H9 (cell line): ENCODE measurements at regions not wholly inside any gene's neighbourhood (a gene's known extent, or its start where the extent isn't known, plus 50 kb on each side); places are given as distances from the start of the nearest gene placed in this dataset.

ENCODE experiments used
- DNase-seq: peaks from one replicate; pipeline ENCODE4 v3.0.0-alpha.2; 2017
- H2AFZ ChIP-seq: one replicate; pipeline ENCODE4 v1.6.1; 2013; ENCODE audit warnings: mild to moderate bottlenecking, low read length, control low read depth, moderate library complexity
- H2AK5ac ChIP-seq: 2 replicates; pipeline ENCODE4 v1.6.1; 2013; ENCODE audit warnings: low read length, control low read depth, mixed read lengths; ENCODE audit not compliant: insufficient read length
- H2BK120ac ChIP-seq: one replicate; pipeline ENCODE4 v1.6.1; 2013; ENCODE audit warnings: low read depth, mild to moderate bottlenecking, low read length, control low read depth, inconsistent platforms; ENCODE audit not compliant: poor library complexity, severe bottlenecking
- H2BK12ac ChIP-seq: 2 replicates; pipeline ENCODE4 v1.6.1; 2013; ENCODE audit warnings: low read length, control low read depth, mixed read lengths, low read depth; ENCODE audit not compliant: insufficient read length
- H2BK15ac ChIP-seq: 2 replicates; pipeline ENCODE4 v1.6.1; 2013; ENCODE audit warnings: low read depth, low read length, control low read depth
- H2BK20ac ChIP-seq: one replicate; pipeline ENCODE4 v1.6.1; 2013; ENCODE audit warnings: low read depth, mild to moderate bottlenecking, low read length, control low read depth, inconsistent platforms; ENCODE audit not compliant: poor library complexity, severe bottlenecking
- H2BK5ac ChIP-seq: 2 replicates; pipeline ENCODE4 v1.6.1; 2013; ENCODE audit warnings: low read length, control low read depth, mixed read lengths; ENCODE audit not compliant: insufficient read length
- H3K14ac ChIP-seq: 2 replicates; pipeline ENCODE4 v1.6.1; 2013; ENCODE audit warnings: low read length, control low read depth; ENCODE audit not compliant: insufficient read depth
- H3K18ac ChIP-seq: 2 replicates; pipeline ENCODE4 v1.6.1; 2013; ENCODE audit warnings: low read depth, mild to moderate bottlenecking, mixed read lengths, low read length, control low read depth; ENCODE audit not compliant: insufficient read length
- H3K23ac ChIP-seq: 2 replicates; pipeline ENCODE4 v1.6.1; 2013; ENCODE audit warnings: low read length, control low read depth, mixed read lengths, low read depth; ENCODE audit not compliant: insufficient read length
- H3K23me2 ChIP-seq: 2 replicates; pipeline ENCODE4 v1.6.1; 2013; ENCODE audit warnings: low read depth, mild to moderate bottlenecking, mixed read lengths, low read length, control low read depth; ENCODE audit not compliant: insufficient read length, poor library complexity, severe bottlenecking
- H3K27ac ChIP-seq: 2 replicates; pipeline ENCODE4 v1.5.1; 2013; ENCODE audit warnings: low read length, control low read depth, mixed read lengths, low read depth; ENCODE audit not compliant: insufficient read length
- H3K27me3 ChIP-seq: 2 replicates; pipeline ENCODE4 v1.6.1; 2013; ENCODE audit warnings: low read length, control low read depth, inconsistent platforms; ENCODE audit not compliant: insufficient read depth
- H3K4ac ChIP-seq: 2 replicates; pipeline ENCODE4 v1.6.1; 2013; ENCODE audit warnings: low read depth, mild to moderate bottlenecking, control low read depth, inconsistent platforms, low read length, moderate library complexity
- H3K4me1 ChIP-seq: 2 replicates; pipeline ENCODE4 v1.6.1; 2013; ENCODE audit warnings: low read length, control low read depth, inconsistent platforms; ENCODE audit not compliant: insufficient read depth
- H3K4me2 ChIP-seq: 2 replicates; pipeline ENCODE4 v1.6.1; 2013; ENCODE audit warnings: low read length, control low read depth, mixed read lengths; ENCODE audit not compliant: insufficient read length, insufficient read depth
- H3K56ac ChIP-seq: 2 replicates; pipeline ENCODE4 v1.6.1; 2013; ENCODE audit warnings: low read depth, mild to moderate bottlenecking, mixed read lengths, low read length, control low read depth; ENCODE audit not compliant: insufficient read length
- H3K79me1 ChIP-seq: 2 replicates; pipeline ENCODE4 v1.6.1; 2013; ENCODE audit warnings: low read depth, mild to moderate bottlenecking, moderate library complexity, low read length, control low read depth, inconsistent platforms; ENCODE audit not compliant: insufficient read depth, poor library complexity, severe bottlenecking
- H3K79me2 ChIP-seq: 2 replicates; pipeline ENCODE4 v1.6.1; 2013; ENCODE audit warnings: low read length, control low read depth, inconsistent platforms; ENCODE audit not compliant: insufficient read depth
- H3K9ac ChIP-seq: 2 replicates; pipeline ENCODE4 v1.6.1; 2013; ENCODE audit warnings: low read length, control low read depth, mixed read lengths; ENCODE audit not compliant: insufficient read length; ENCODE audit errors: extremely low read depth
- H3K9me3 ChIP-seq: one replicate; pipeline ENCODE4 v1.6.1; 2013; ENCODE audit warnings: low read depth, low read length, inconsistent platforms; ENCODE audit not compliant: control insufficient read depth
- H3T11ph ChIP-seq: one replicate; pipeline ENCODE4 v1.6.1; 2013; ENCODE audit warnings: mild to moderate bottlenecking, low read length, control low read depth, inconsistent platforms
- H4K20me1 ChIP-seq: one replicate; pipeline ENCODE4 v1.6.1; 2013; ENCODE audit not compliant: control insufficient read depth, insufficient read length, insufficient read depth
- H4K5ac ChIP-seq: 2 replicates; pipeline ENCODE4 v1.6.1; 2013; ENCODE audit warnings: low read depth, mild to moderate bottlenecking, mixed read lengths, low read length, control low read depth; ENCODE audit not compliant: insufficient read length
- H4K8ac ChIP-seq: replicated peaks from 2 replicates; pipeline ENCODE4 v1.6.1; 2013; ENCODE audit warnings: low read length, control low read depth, mixed read lengths, low read depth; ENCODE audit not compliant: insufficient read length
- H4K91ac ChIP-seq: 2 replicates; pipeline ENCODE4 v1.6.1; 2013; ENCODE audit warnings: low read depth, mild to moderate bottlenecking, moderate library complexity, mixed read lengths, low read length, control low read depth; ENCODE audit not compliant: insufficient read length
- H3K27ac Mint-ChIP-seq, 3 experiments: 2 replicates in 2 of 3; 3 replicates in 1 of 3; pipeline ENCODE4 v1.8.0; 2020 to 2021; ENCODE audit warnings: mixed read lengths in 3 of 3, mild to moderate bottlenecking in 1 of 3, moderate library complexity in 1 of 3
- H3K27me3 Mint-ChIP-seq: 2 replicates; pipeline ENCODE4 v1.8.0; 2021; ENCODE audit warnings: low read depth, mild to moderate bottlenecking, moderate library complexity, mixed read lengths
- H3K36me3 Mint-ChIP-seq, 3 experiments: 2 replicates in 2 of 3; 3 replicates in 1 of 3; pipeline ENCODE4 v1.8.0; 2020 to 2021; ENCODE audit warnings: low read depth in 3 of 3, mixed read lengths in 3 of 3; ENCODE audit not compliant: insufficient read depth in 1 of 3
- H3K4me1 Mint-ChIP-seq, 2 experiments: 2 replicates each; pipeline ENCODE4 v1.8.0; 2020; ENCODE audit warnings: mixed read lengths in 2 of 2
- H3K4me3 Mint-ChIP-seq, 2 experiments: 2 replicates in 1 of 2; 3 replicates in 1 of 2; pipeline ENCODE4 v1.8.0; 2020 to 2021; ENCODE audit warnings: mild to moderate bottlenecking in 2 of 2, mixed read lengths in 2 of 2, moderate library complexity in 1 of 2
- H3K9me3 Mint-ChIP-seq, 2 experiments: 2 replicates in 1 of 2; 3 replicates in 1 of 2; pipeline ENCODE4 v1.8.0; 2020; ENCODE audit warnings: mild to moderate bottlenecking in 2 of 2, mixed read lengths in 2 of 2, moderate library complexity in 1 of 2
- CTCF ChIP-seq: fragments of 200-600 bp; sonication (generic); conservative IDR thresholded peaks from 3 replicates; pipeline ENCODE4 v1.8.0; 2021; ENCODE audit warnings: antibody characterized with exemption, mild to moderate bottlenecking
- WGBS: extraction: QIAGEN DNeasy Blood & Tissue Kit; methylation state at CpG from one replicate; pipeline ENCODE4 v1.1.7; 2013; ENCODE audit warnings: missing lambda C conversion rate, low lambda C conversion rate, mixed read lengths; ENCODE audit not compliant: insufficient read length; ENCODE audit errors: extremely low coverage; 5-methylcytosine and 5-hydroxymethylcytosine counted together

GRCh38 chr7:137127806-137128205, 215.7 kb downstream of the PTN start:
- H2AFZ ChIP-seq: no peak overlapping the region
- H3K4me3 Mint-ChIP-seq: no peak overlapping the region
- H3K79me2 ChIP-seq: no peaks in the 10 kb centered on the region
- no peak overlapping the region for H3K14ac ChIP-seq
- no peaks in the 10 kb centered on the region for H3K9me3 Mint-ChIP-seq
- H3K9ac ChIP-seq: no peak overlapping the region
- H2BK12ac ChIP-seq: no peak overlapping the region
- no peak for TF ChIP-seq CTCF
- H4K91ac ChIP-seq: no peak overlapping the region
- no peaks in the 10 kb centered on the region for H3K36me3 Mint-ChIP-seq
- H2AK5ac ChIP-seq: no peak overlapping the region
- no peaks in the 10 kb centered on the region for H3K9me3 ChIP-seq
- H2BK20ac ChIP-seq: no peak overlapping the region
- no peaks in the 10 kb centered on the region for H3K79me1 ChIP-seq
- H3K4me1 Mint-ChIP-seq: no peaks in the 10 kb centered on the region
- H3K56ac ChIP-seq: no peak overlapping the region
- no CpG with 5 or more reads among the region's 2 CpGs for WGBS
- no peaks in the 10 kb centered on the region for H3K27me3 Mint-ChIP-seq
- no peak overlapping the region for H2BK5ac ChIP-seq
- no peak overlapping the region for H4K8ac ChIP-seq
- H3K4me1 ChIP-seq: no peaks in the 10 kb centered on the region
- no peak overlapping the region for H3K4ac ChIP-seq
- H3K27ac ChIP-seq: no peak overlapping the region
- H3K23ac ChIP-seq: no peak overlapping the region
- H3K27me3 ChIP-seq: no peaks in the 10 kb centered on the region
- H3K23me2 ChIP-seq: no peaks in the 10 kb centered on the region
- H4K5ac ChIP-seq: no peak overlapping the region
- no peak overlapping the region for H3K18ac ChIP-seq
- H2BK15ac ChIP-seq: no peak overlapping the region
- H4K20me1 ChIP-seq: no peaks in the 10 kb centered on the region
- H3T11ph ChIP-seq: no peak overlapping the region
- no peak overlapping the region for H3K27ac Mint-ChIP-seq
- H2BK120ac ChIP-seq: no peak overlapping the region
- DNase-seq: no peak
- no peak overlapping the region for H3K4me2 ChIP-seq
